Fibroblast of gingiva (primary cell): ENCODE measurements at regions not wholly inside any gene's neighbourhood (a gene's known extent, or its start where the extent isn't known, plus 50 kb on each side); places are given as distances from the start of the nearest gene placed in this dataset.

Source experiments
- DNase-seq: peaks from one replicate; pipeline ENCODE4 v3.0.0-alpha.2; 2011; ENCODE audit warnings: low read depth

- DNase-seq: no peak
These were observed 138.3 kb upstream of the ST6GAL2 start for GRCh38 chr2:107024269-107024668.

DNA sequence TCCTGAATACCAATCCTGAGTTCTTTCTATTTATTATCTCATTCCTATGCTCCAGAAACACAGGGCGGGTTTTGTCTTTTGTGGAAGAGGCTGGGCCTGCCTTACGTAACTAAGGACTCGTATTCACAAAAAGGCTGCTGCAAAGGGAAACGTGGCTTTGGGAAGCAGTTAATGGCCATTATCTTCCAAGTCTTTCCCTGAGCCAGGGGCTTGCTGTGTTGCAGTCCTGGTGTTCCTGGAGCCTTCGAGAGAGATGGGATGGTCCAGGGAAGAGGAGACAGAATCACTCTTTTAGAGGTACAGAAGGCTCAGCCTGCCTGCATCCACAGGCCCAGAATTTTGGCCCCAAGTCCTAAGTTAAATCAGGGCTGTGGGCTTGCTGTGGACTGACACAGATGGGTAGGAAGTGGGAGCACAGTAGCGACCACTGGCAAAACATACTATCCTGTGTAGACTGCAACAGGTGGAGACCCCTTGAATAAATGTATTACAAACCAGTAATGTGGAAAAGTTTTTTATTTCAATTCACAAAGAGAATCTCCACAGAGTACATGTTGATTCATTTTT is 139.4 kb upstream of the ST6GAL2 start:
- no peak for DNase-seq

- DNase-seq: no peak
These were observed 140.0 kb upstream of the ST6GAL2 start for GRCh38 chr2:107025869-107026380.

- no peak for DNase-seq
These were observed 141.2 kb upstream of the ST6GAL2 start for GRCh38 chr2:107027205-107027604.

DNA sequence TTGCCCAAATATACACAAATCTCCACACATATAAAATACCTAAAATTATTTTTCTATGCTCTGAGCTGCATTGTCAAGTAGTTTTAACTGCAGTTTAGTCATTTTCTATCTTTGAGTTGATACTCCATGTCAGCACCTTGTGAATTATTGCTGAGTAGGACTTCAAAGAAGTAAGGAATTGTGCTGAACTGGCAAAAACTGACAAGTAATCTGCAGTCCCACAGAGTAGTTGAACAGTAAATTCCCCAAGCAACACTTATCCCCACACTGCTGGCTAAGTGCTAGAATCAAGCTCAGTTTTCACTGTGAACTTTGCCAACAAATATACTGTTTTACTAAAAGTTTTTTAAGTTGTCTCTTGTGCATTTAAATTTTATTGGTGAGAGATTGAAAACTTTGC is 141.8 kb upstream of the ST6GAL2 start:
- no peak for DNase-seq

DNA sequence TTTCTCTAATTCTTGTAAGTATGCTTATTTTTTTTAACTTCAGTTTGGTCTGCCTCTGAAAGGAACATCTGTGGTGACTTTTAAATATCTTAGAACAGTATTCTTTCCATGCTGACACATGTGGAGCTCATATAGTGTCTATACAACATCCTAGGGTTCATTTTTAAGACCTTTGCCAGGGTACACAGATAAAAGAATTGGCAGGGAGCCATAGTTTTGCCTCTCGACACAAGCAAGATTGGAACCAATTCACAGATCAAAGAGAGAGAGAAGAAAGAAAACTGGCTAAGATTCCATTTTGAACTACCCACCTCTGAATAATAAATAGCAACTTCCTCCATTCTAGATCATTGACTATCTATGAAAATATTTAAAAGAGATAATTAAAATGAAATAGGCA is 142.7 kb upstream of the ST6GAL2 start:
- DNase-seq: no peak

DNA sequence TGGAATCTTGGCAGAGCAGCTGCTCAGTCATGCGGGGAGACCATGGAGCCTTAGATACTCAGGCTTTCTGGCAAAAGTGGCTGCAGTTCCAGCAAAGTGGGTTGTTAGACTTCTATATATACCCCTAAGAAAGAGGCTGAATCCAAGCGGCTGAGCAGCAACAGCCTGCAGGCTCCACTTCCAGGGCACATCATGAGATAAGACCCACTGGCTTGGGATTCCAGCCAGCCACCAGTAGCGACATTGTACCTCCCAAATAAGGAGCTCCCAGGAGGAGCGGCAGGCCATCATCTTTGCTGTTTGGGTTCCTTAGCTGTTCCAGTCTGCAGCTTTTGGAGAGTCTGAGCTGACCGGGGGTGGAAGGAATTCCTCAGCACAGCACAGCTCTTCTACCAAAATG is 150.3 kb upstream of the ST6GAL2 start:
- no peak for DNase-seq

- DNase-seq: no peak
These were observed 176.2 kb upstream of the ST6GAL2 start for GRCh38 chr2:107062173-107062572.

DNA sequence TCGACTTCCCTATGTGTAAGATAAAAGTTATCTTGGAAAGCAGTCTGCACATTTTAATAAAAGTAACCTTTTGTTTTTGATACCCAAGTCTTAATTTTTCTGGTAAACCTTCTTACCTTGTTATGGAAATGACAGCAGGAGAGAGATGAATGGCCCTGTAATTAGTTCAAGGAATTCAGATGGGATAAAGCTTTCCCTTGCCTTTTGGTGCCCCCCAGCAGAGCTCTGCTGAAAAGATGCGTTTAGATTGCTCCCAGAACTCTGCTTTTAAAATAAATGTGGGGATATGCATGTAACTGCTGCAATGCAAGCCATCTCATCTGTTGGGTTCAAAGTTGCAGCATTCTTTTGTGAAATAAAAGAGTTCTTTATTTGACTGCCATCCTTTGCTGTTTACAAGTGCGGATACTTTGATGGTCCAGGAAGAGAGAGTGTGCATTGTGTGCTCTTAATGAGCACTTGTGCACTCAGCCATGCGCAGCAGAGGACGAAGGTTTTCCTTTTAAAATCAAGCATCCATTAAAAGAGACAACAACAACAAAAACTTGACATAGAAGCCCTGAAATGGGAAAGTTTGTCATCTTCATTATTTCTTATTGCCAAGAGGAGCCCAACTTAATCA is 176.7 kb upstream of the ST6GAL2 start:
- DNase-seq: no peak

DNA sequence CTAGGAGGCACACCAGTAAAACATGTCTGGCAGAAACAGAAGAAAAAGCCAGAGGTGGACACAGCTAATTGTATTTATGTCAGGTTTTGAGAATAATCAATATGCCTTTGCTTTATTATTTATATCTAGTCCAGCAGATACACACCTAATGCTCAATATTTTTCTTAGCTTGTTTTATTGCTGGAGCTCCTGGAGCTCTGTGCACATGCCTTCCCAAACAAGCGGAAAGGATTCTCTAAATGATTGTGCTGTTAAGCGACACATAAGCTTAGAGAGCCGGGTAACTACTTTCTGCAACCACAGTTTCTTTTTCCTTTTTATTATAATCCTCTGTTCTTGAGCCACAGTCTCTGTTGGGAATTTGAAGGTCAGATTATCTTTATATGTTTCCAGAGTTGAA is 177.3 kb upstream of the ST6GAL2 start:
- DNase-seq: no peak

GRCh38 chr2:107064750-107065149 is 178.8 kb upstream of the ST6GAL2 start:
- DNase-seq: no peak

DNA sequence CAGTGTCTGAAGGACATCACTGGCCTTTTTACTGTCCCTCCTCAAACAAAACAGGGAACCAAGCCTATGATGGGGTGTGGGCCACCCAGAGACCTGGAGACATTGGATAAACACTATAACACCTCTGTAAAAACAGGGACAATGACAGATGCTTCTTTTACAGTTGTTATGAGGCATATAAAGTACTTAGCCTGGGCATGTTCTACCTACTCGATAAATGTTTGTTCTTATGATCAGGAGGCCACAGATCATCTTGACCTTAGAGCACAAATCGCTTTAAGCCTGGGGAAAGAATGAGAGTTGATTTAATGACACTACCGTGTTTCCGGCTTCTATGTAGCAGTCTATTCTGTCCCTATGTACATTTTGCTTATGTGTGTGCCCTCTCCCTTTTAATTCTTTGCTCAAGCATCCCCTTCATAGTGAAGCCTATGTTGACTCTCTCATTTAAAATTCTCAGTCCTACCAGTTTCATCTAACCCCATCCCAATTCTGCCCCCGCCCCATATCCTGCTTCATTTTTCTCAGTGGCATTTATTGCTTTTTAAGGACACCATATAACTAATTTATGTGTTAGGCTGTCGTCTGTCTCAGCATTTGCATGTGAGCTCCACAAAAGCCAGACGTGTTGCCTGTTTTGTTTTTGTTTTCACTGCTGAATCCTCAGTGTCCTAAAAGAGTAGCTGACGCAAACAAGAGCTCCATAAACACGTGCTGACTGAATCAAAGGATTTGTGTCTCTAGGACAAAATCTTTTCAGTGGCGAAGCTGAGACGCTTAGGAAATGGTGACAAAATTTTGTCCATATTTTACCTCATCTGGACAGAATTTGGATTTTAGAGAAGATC is 182.3 kb upstream of the ST6GAL2 start:
- DNase-seq: no peak

DNA sequence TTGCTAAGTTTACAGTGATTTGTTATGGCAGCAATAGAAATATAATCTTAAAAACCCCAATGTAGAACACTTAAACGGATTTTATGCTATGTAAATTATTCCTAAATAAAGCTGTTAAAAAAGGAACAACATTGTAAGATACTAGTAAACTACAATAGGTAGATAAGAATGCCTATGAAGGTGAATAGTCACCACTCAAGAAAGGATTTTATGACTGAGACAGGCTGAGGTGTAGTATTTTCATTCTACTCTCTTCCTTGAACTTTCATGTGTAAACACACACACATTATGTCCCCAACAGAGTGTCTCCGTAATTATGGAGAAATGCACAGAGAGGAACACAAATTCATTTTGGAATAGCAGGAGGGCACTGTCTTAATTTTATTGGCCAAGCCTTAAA is 183.9 kb upstream of the ST6GAL2 start:
- no peak for DNase-seq

- DNase-seq: no peak
These were observed 186.4 kb upstream of the ST6GAL2 start for GRCh38 chr2:107072150-107072940.

DNA sequence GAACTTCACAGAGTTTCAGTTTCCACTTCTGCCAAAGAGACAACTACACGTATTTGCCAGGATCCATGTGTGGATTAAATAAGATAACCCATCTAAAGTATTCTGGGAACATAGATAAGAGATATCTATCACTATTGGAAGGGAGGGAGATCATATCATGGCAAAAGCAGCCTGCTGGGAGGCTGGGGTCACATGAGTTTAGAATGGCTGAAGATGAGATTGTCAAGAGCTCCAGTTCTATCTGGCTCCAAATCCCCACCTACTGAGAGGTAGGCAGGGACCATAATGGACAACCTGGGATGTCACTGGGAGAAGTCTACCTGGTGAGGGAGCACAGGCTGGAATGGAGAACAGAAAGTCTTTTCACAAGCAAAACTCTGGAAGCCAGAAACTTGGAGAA is 192.6 kb upstream of the ST6GAL2 start:
- DNase-seq: no peak

- DNase-seq: no peak
These were observed 200.5 kb upstream of the ST6GAL2 start for GRCh38 chr2:107086497-107086896.

- no peak for DNase-seq
These were observed 202.2 kb upstream of the ST6GAL2 start for GRCh38 chr2:107088156-107088555.

DNA sequence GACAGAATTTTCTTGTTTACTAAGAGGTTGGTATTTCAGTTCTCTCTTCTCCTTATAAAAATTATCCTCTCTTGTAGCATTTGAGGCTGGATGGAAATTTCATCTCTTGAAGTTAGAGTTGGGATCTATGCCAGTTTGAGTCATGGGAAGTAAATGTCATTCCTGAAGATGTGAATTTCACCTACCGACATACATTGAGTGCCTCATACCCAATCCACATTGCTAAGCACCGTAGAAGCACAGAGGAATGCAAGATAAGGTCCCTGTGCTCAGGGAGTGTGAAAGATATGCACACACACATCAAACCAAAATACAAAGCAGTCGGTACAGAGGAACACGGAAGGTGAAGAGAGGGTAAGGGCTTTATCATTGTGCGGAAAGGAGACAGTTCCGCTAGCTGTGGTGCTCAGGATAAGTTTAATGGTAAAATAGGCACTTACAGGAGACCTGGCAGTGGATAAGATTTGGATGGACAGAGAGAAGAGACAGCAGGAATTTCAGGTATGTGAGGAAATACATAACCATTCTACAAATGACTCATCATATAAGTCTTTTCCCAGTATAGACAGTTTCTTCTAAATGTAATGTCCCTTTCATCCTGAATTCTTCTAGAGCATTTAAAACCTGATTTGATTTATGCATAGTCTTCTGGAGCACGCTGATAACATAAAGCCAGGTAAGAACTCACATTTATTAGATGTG is 205.3 kb upstream of the ST6GAL2 start:
- DNase-seq: no peak

DNA sequence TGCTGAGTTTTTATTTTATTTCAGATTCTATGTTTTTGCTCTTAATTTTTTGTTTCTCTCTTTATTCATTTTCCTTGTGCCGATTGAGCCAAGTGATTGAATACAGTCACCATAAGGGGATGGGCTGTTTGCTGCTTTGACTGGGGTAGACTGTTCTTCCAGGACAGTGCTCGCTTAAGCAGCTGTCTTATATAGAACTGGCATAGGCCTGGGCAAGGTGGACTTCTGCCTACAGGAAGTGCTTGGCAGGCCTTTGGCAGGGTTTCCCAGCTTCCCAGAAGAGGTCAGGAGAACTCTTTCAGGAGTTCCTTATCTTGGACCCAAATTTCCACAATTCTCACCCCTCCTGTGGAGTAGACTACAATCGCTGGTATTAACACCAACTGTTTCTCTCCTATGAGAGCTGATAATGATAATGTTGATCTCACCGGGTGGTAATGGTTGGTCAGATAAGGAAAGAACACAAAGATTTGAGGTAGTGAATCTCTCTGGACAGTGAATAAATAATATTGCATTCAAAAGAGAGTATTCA is 207.5 kb upstream of the ST6GAL2 start:
- no peak for DNase-seq

GRCh38 chr2:107094450-107094986 is 208.6 kb upstream of the ST6GAL2 start:
- DNase-seq: no peak

- no peak for DNase-seq
These were observed 216.2 kb upstream of the ST6GAL2 start for GRCh38 chr2:107102176-107102575.
